Caki2 (cell line): ENCODE measurements at regions not wholly inside any gene's neighbourhood (a gene's known extent, or its start where the extent isn't known, plus 50 kb on each side); places are given as distances from the start of the nearest gene placed in this dataset.

ENCODE experiments used
- DNase-seq: peaks from one replicate; pipeline ENCODE4 v3.0.0-alpha.2; 2015; ENCODE audit warnings: low read depth
- in situ Hi-C: cut with HindIII; loops from 2 replicates; pipeline ENCODE4 v1.10.0; 2016; ENCODE audit warnings: low sequenced_read_pairs, low pct_unique_long_range_greater_than_20kb, mixed read lengths

- DNase-seq, result no peak
- in situ Hi-C loops, result no loop called here
These were observed 70.2 kb downstream of the RND3 start for GRCh38 chr2:150417278-150417677.

- no peak for DNase-seq
- in situ Hi-C loops, result no loop called here
These were observed 72.4 kb downstream of the RND3 start for GRCh38 chr2:150415022-150415421.

- in situ Hi-C loops, result no loop called here
- DNase-seq, result no peak
These were observed 73.6 kb downstream of the RND3 start for GRCh38 chr2:150413910-150414309.

- peak; percentile 12 for DNase-seq
- in situ Hi-C loops, result no loop called here
These were observed 74.1 kb downstream of the RND3 start for GRCh38 chr2:150413366-150413765.

DNA sequence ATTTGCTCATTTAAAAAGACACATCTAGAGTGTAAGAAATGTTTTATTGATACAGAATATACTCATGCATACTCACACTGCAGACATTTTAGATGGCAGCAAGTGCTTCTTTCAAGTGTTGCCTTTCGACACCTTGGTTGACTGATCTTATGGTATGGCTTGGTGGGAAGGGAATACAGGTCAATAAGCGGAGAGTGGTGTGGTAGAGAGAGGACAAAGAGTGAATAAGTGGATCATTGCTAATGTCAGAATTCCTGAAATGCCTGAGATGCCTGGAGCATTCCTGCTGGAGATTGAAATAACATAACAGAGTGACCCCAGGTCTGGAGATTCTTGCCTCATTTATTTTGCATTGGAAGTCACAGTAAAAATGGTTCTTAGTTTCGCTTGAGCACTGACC lies 76.7 kb downstream of the RND3 start:
- DNase-seq, result peak; percentile 90
- in situ Hi-C loops, result no loop called here

GRCh38 chr2:150409196-150409595 lies 78.3 kb downstream of the RND3 start:
- in situ Hi-C loops, result no loop called here
- DNase-seq, result peak; percentile 44

GRCh38 chr2:150404147-150404546 lies 83.3 kb downstream of the RND3 start:
- in situ Hi-C loops, result no loop called here
- no peak for DNase-seq

GRCh38 chr2:150403457-150403856 lies 84.0 kb downstream of the RND3 start:
- no peak for DNase-seq
- in situ Hi-C loops, result no loop called here

DNA sequence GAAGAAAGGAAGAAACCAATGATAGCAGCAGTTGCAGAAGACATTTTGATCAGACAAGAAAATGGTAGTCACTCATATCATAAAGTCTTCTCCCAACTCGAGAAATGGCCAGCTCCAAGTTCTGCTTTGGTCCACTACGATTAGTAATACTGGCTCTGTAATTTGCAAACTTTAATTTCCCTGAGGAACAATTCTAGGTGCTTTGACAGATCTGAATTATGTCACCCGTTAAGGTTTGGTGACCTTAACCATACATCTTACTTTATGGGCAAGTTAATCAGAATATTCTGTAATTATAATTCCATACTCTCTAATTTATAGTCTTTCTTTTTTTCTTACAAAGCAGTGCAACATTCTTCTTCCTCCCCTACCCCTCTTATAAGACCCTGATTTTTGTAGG lies 84.5 kb downstream of the RND3 start:
- no peak for DNase-seq
- in situ Hi-C loops, result no loop called here

DNA sequence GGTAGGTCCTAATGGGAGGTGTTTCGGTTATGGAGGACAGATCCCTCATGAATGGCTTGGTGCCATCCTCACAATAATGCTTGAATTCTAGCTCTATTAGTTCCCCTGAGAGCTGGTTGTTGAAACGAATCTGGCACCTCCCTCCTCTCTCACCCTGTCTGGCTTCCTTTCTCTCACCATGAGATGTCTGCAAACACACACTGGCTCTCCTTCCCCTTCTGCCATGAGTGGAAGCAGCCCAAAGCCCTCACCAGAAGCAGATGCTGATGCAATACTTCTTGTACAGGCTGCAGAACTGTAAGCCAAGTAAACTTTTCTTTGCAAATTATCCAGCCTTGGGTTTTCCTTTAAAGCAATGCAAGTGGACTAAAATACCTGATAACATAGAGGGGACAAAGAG lies 86.6 kb downstream of the RND3 start:
- in situ Hi-C loops, result no loop called here
- DNase-seq, result no peak

GRCh38 chr2:150392614-150393013 lies 94.9 kb downstream of the RND3 start:
- in situ Hi-C loops, result no loop called here

GRCh38 chr2:150391779-150392178 lies 95.7 kb downstream of the RND3 start:
- in situ Hi-C loops, result no loop called here
- no peak for DNase-seq

More at GRCh38 chr2:150392614-150393013, 94.9 kb downstream of the RND3 start:
- no peak for DNase-seq

- no peak for DNase-seq
- in situ Hi-C loops, result no loop called here
These were observed 98.0 kb downstream of the RND3 start for GRCh38 chr2:150389447-150389846.

DNA sequence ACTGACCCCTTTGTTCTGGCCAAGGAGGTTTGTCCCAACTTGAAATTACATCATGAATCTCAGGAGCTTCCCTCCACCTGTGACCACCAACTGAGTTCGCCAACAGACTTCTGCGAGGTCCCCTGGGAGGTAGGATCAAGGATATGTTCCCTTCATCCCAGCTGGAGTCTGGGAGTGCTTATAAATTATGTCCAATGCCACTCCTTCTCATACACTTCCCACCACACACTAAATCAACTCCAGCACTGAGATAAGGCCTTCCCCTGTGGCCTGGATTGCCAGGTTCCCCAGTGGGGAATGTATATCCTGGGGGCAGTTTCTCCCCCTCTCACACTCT lies 99.2 kb downstream of the RND3 start:
- no peak for DNase-seq
- in situ Hi-C loops, result no loop called here

GRCh38 chr2:150387586-150388288 lies 99.7 kb downstream of the RND3 start:
- in situ Hi-C loops, result no loop called here
- DNase-seq, result no peak

DNA sequence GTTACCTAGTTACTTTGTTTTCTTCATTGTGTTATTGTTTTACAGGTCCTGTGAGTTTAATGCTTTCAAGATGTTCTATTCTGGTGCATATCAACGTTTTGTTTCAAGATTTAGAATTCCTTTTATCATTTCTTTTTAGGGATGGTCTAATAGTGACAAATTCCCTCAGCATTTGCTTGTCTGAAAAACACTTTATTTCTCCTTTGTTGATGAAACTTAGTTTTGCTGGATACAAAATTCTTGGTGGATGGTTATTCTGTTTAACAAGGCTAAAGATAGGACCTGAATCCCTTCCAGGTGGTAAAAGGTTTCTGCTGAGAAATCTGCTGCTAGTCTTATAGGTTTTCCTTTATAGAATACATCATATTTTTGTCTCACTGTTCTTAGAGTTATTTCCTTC lies 102.3 kb downstream of the RND3 start:
- no peak for DNase-seq
- in situ Hi-C loops, result no loop called here

DNA sequence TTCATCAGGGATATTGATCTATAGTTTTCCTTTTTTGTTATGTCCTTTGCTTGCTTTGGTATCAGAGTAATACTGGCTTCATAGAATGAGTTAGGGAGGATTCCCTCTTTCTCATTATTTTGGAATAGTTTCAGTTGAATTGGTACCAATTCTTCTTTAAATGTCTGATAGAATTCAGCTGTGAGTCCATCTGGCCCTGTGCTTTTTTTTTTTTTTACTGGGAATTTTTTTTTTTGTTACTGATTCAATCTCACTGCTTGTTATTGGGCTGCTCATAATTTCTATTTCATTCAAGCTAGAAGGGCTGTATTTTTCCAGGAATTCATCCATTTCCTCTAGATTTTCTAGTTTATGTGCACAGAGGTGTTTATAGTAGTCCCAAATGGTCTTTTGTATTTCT lies 103.9 kb downstream of the RND3 start:
- no peak for DNase-seq
- in situ Hi-C loops, result no loop called here

- in situ Hi-C loops, result no loop called here
- DNase-seq, result no peak
These were observed 108.3 kb downstream of the RND3 start for GRCh38 chr2:150379166-150379565.

DNA sequence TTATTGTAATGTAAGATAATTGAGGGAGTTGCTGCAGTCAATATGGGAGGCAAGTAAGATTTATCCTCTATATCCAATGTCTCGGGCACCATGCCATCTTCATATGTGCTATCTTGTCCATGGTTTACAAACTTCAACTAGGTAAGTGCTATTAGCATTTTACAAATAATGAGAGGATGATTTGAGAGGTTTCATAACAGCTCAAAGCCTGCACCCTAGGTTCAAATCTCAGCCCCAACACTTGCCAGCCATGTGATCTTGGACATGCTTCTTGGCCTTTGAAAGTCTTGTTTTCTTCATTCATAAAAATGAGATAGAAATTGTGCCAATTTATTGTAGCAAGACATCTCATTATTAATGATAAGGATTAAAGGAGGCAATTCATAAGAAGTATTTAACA lies 108.8 kb downstream of the RND3 start:
- DNase-seq, result no peak
- in situ Hi-C loops, result no loop called here

GRCh38 chr2:150376553-150377335 lies 110.7 kb downstream of the RND3 start:
- DNase-seq, result no peak

More at GRCh38 chr2:150376553-150377335, 110.7 kb downstream of the RND3 start:
- in situ Hi-C loops, result no loop called here
